Natural killer cell treated with Interleukin-12 subunit alpha and Interleukin-12 subunit beta and Interleukin-15 and Interleukin-18, amount 100 ng/mL, for 72 hours (primary cell): ENCODE measurements at regions not wholly inside any gene's neighbourhood (a gene's known extent, or its start where the extent isn't known, plus 50 kb on each side); places are given as distances from the start of the nearest gene placed in this dataset.

Experiments
- ATAC-seq, 2 donors: fragments of 150-1000 bp; cut with Tn5 transposase in 1 of 2; sonication (Bioruptor Pico), chemical (Tn5 transposase) in 1 of 2; 2 replicates each; pipeline ENCODE4 v1.10.0; 2021
- DNase-seq: peaks from one replicate; pipeline ENCODE4 v3.0.0; 2022; ENCODE audit warnings: low spot score
- H3K27ac Mint-ChIP-seq, 2 donors: 1 replicate in 1 of 2; 2 replicates in 1 of 2; pipeline ENCODE4 v1.8.0; 2022; ENCODE audit warnings: mixed read lengths in 2 of 2, mild to moderate bottlenecking in 1 of 2, moderate library complexity in 1 of 2
- H3K27me3 Mint-ChIP-seq, 2 donors: 1 replicate in 1 of 2; 2 replicates in 1 of 2; pipeline ENCODE4 v1.8.0; 2022; ENCODE audit warnings: mixed read lengths in 2 of 2
- H3K36me3 Mint-ChIP-seq: one replicate; pipeline ENCODE4 v1.8.0; 2022; ENCODE audit warnings: mixed read lengths
- H3K4me1 Mint-ChIP-seq, 2 donors: 1 replicate in 1 of 2; 2 replicates in 1 of 2; pipeline ENCODE4 v1.8.0; 2022; ENCODE audit warnings: low read depth in 2 of 2, mixed read lengths in 2 of 2, mild to moderate bottlenecking in 1 of 2
- H3K4me3 Mint-ChIP-seq: one replicate; pipeline ENCODE4 v1.8.0; 2022; ENCODE audit warnings: mixed read lengths
- H3K9me3 Mint-ChIP-seq: 2 replicates; pipeline ENCODE4 v1.8.0; 2022; ENCODE audit warnings: mixed read lengths

GRCh38 chr18:28863396-28863795 lies 686.5 kb upstream of the CDH2 start:
- no peak overlapping the region for H3K27ac Mint-ChIP-seq
- DNase-seq: no peak
- no peaks in the 10 kb centered on the region for H3K36me3 Mint-ChIP-seq
- peaks cover 4% of the 10 kb centered on the region for H3K9me3 Mint-ChIP-seq
- H3K4me3 Mint-ChIP-seq: no peak overlapping the region
- no peaks in the 10 kb centered on the region for H3K4me1 Mint-ChIP-seq
- ATAC-seq: no peak
- no peaks in the 10 kb centered on the region for H3K27me3 Mint-ChIP-seq

DNA sequence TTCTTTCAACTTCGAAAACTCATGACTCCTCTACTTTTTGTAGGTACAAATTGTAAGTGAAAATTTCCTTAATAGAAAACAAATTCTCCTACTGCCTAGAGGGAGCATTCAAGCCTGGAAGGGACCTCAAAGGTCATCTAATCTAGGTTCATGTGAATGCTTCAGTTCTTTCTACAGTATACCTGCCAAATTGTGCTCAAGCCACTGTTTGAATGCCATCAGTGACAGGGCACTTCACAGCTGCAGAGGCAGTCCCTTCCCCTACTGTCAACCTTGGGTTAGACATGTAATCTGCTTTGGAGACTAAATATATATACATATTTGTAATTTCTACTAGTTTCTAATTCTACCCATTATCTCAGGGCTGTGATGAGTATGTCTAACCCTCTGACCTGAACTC lies 681.3 kb upstream of the CDH2 start:
- DNase-seq: no peak
- Mint-ChIP-seq H3K4me3 (no peak overlapping the region), H3K27ac (no peak overlapping the region), H3K27me3 (no peaks in the 10 kb centered on the region), H3K9me3 (no peaks in the 10 kb centered on the region), H3K36me3 (no peaks in the 10 kb centered on the region), H3K4me1 (no peaks in the 10 kb centered on the region)
- no peak for ATAC-seq

GRCh38 chr18:28855989-28856388 lies 679.1 kb upstream of the CDH2 start:
- no peak overlapping the region for H3K4me3 Mint-ChIP-seq
- H3K4me1 Mint-ChIP-seq: no peaks in the 10 kb centered on the region
- no peak overlapping the region for H3K27ac Mint-ChIP-seq
- H3K36me3 Mint-ChIP-seq: no peaks in the 10 kb centered on the region
- ATAC-seq (no peak), DNase-seq (no peak)
- H3K27me3 Mint-ChIP-seq: no peaks in the 10 kb centered on the region
- H3K9me3 Mint-ChIP-seq: no peaks in the 10 kb centered on the region

DNA sequence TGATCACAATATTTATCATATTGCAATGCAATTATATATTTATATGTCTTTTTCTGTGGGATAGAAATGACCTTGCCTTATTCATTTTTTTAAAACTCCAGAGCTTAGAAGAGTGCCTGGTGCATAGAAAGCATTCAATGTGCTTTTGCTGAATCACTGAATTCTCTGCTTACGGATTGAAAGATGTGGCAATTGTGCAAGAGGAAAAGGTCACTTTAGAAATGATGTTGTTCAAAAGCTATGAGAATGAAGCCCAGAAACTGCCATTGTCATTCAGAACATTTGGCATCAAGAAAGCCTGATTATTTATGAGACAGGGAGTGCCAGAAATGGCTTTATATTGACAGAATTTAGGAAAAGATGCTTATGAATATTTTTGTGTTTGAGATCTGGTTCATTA lies 678.6 kb upstream of the CDH2 start:
- DNase-seq: no peak
- Mint-ChIP-seq H3K4me1 (no peaks in the 10 kb centered on the region), H3K27me3 (no peaks in the 10 kb centered on the region), H3K36me3 (no peaks in the 10 kb centered on the region), H3K4me3 (no peak overlapping the region), H3K27ac (no peak overlapping the region), H3K9me3 (no peaks in the 10 kb centered on the region)
- ATAC-seq: no peak

DNA sequence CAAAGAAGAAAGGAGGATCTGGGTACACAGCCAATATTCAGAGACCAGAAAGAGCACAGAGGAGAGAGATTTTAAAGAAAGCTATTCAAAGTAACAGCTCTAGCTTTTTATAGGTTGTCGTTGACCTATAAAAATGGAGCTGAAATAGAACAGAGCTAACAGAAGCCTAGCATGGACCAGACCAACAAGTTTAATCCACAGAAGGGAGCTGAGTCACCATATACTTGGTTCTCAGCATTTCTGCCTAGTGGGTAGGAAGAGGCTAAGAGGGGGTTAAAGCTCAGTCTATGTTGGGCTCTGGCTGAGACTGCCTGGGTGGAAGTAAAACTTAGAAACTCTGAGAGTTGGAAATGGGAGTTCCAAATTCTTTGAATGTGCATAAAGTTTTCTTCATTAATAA lies 678.0 kb upstream of the CDH2 start:
- no peak overlapping the region for H3K4me3 Mint-ChIP-seq
- ATAC-seq: no peak
- H3K27ac Mint-ChIP-seq: no peak overlapping the region
- DNase-seq: no peak
- H3K27me3 Mint-ChIP-seq: peaks cover 0 to 2% of the 10 kb centered on the region in 2 donors
- H3K36me3 Mint-ChIP-seq: peaks cover 5% of the 10 kb centered on the region
- H3K9me3 Mint-ChIP-seq: peaks cover 4% of the 10 kb centered on the region
- no peaks in the 10 kb centered on the region for H3K4me1 Mint-ChIP-seq

DNA sequence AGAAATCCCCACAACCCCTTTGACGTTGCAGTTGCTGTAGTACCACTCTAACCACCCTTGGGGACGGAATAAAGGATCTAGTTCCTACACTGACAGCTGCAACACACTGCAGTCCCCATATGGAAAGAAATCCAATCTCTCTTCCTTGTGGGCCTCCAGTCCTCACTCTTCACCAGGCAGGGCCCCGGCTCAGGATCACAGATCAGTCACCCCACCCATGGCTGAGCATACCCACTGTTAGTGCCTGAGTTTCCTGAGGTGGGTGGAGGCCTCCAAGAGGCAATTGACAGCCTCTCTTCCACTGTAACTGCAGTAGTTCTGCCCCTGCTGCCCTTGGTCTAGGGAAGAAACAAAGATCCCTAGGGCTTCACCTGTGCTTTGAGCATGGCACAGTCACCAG lies 670.0 kb upstream of the CDH2 start:
- H3K36me3 Mint-ChIP-seq: peaks cover 21% of the 10 kb centered on the region
- no peaks in the 10 kb centered on the region for H3K4me1 Mint-ChIP-seq
- no peak for ATAC-seq
- peaks cover 4% of the 10 kb centered on the region for H3K9me3 Mint-ChIP-seq
- DNase-seq: no peak
- no peak overlapping the region for H3K27ac Mint-ChIP-seq
- no peak overlapping the region for H3K4me3 Mint-ChIP-seq
- peaks cover 0 to 2% of the 10 kb centered on the region in 2 donors for H3K27me3 Mint-ChIP-seq

DNA sequence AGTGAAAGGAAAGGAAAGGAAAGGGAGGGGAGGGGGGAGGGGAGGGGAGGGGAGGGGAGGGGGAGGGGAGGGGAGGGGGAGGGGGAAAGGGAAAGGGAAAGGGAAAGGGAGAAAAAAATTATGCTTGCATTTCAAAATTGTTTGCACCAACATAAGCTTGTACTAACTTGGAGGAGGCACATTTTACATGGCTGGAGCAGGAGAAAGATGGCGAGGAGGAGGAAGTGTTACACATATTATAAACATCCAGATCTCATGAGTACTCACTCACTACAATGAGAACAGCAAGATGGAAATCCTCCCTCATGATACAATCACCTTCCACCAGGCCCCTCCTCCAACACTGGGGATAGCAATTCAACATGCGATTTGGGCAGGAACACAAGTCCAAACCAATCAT lies 660.2 kb upstream of the CDH2 start:
- H3K4me1 Mint-ChIP-seq: no peaks in the 10 kb centered on the region
- no peaks in the 10 kb centered on the region for H3K27me3 Mint-ChIP-seq
- H3K4me3 Mint-ChIP-seq: no peak overlapping the region
- H3K36me3 Mint-ChIP-seq: no peaks in the 10 kb centered on the region
- peaks cover 3% of the 10 kb centered on the region for H3K9me3 Mint-ChIP-seq
- H3K27ac Mint-ChIP-seq: no peak overlapping the region
- ATAC-seq (no peak), DNase-seq (no peak)

DNA sequence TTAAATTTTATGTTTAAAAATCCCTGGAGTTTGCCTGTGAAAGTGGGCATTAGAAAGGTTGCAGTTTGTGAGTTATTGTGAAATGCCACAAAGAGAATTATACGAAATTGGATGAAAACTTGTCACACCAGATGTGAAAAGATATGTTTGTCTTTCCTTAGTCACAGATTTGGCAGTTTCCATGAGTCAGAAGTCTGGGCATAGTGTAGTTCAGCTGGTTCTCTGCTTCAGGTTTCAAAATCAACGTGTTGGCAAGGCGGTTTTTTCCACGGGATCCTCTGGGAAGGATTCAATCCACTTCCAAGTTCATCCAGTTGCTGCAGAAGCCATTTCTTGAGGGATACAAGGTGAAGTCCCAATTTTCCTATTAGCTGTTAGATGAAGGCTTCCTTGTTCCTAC lies 658.0 kb upstream of the CDH2 start:
- no peak overlapping the region for H3K27ac Mint-ChIP-seq
- H3K9me3 Mint-ChIP-seq: peaks cover 3% of the 10 kb centered on the region
- H3K4me1 Mint-ChIP-seq: no peaks in the 10 kb centered on the region
- no peaks in the 10 kb centered on the region for H3K36me3 Mint-ChIP-seq
- H3K27me3 Mint-ChIP-seq: no peaks in the 10 kb centered on the region
- no peak for ATAC-seq
- no peak overlapping the region for H3K4me3 Mint-ChIP-seq
- DNase-seq: no peak

- Mint-ChIP-seq H3K4me1 (no peaks in the 10 kb centered on the region), H3K4me3 (no peak overlapping the region), H3K36me3 (no peaks in the 10 kb centered on the region), H3K27me3 (no peaks in the 10 kb centered on the region), H3K9me3 (no peaks in the 10 kb centered on the region), H3K27ac (no peak overlapping the region)
- ATAC-seq (no peak), DNase-seq (no peak)
These were observed 655.0 kb upstream of the CDH2 start for GRCh38 chr18:28831908-28832307.

DNA sequence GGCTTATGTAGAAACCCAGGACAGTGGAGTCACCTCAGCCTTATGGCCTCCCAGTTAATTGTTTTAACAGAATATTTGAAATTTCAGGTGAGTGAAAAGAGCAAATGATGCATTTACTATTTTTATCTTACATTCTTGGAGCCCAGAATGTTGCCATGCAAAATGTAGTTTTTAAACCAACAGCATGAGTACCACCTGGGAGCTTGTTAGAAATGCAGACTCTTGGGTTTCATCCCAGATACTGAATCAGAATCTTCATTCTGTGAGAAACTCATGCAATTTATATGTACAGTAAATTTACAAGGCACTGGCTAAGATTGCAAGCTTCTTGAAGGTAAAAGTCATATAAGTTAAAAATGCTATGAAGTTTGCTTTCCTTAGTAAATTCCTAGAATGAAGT lies 654.5 kb upstream of the CDH2 start:
- H3K27me3 Mint-ChIP-seq: no peaks in the 10 kb centered on the region
- no peaks in the 10 kb centered on the region for H3K4me1 Mint-ChIP-seq
- H3K36me3 Mint-ChIP-seq: no peaks in the 10 kb centered on the region
- H3K27ac Mint-ChIP-seq: no peak overlapping the region
- no peak overlapping the region for H3K4me3 Mint-ChIP-seq
- H3K9me3 Mint-ChIP-seq: no peaks in the 10 kb centered on the region
- no peak for DNase-seq
- ATAC-seq: no peak

GRCh38 chr18:28826107-28826506 lies 649.2 kb upstream of the CDH2 start:
- Mint-ChIP-seq H3K27ac (no peak overlapping the region), H3K9me3 (peaks cover 8% of the 10 kb centered on the region)

DNA sequence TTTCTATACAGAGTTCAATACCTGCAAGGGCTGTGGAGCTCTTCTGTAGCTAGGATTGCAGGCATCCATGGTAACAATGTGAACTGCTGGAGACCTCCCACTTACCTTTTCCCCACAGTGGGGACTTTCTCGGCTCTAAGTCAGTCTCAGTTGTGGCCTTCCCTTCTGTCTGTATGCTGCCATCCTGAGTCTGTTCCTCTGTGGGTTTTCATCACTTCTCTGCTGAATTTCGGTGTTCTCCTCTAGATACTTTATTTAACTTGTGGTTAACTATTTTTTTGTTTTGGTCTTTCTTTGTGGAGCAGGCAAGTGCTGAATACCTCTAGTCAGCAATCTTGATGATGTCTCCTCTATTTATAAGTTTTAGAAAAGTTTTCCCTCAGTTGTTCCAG lies 647.2 kb upstream of the CDH2 start:
- no peak for DNase-seq
- Mint-ChIP-seq H3K27ac (no peak overlapping the region), H3K4me1 (peaks cover 0 to 2% of the 10 kb centered on the region in 2 donors)

More at GRCh38 chr18:28826107-28826506, 649.2 kb upstream of the CDH2 start:
- Mint-ChIP-seq H3K4me3 (no peak overlapping the region), H3K27me3 (no peaks in the 10 kb centered on the region), H3K36me3 (peaks cover 6% of the 10 kb centered on the region), H3K4me1 (peaks cover 0 to 2% of the 10 kb centered on the region in 2 donors)
- ATAC-seq (no peak), DNase-seq (no peak)

GRCh38 chr18:28823506-28824182 lies 646.7 kb upstream of the CDH2 start:
- ATAC-seq (no peak), DNase-seq (no peak)
- Mint-ChIP-seq H3K27ac (no peak overlapping the region), H3K36me3 (peaks cover 6% of the 10 kb centered on the region), H3K9me3 (peaks cover 11% of the 10 kb centered on the region), H3K4me1 (peaks cover 0 to 2% of the 10 kb centered on the region in 2 donors), H3K4me3 (no peak overlapping the region), H3K27me3 (no peaks in the 10 kb centered on the region)

More for the DNA sequence above, 647.2 kb upstream of the CDH2 start:
- Mint-ChIP-seq H3K27me3 (no peaks in the 10 kb centered on the region), H3K36me3 (peaks cover 6% of the 10 kb centered on the region), H3K4me3 (no peak overlapping the region), H3K9me3 (peaks cover 11% of the 10 kb centered on the region)
- no peak for ATAC-seq

DNA sequence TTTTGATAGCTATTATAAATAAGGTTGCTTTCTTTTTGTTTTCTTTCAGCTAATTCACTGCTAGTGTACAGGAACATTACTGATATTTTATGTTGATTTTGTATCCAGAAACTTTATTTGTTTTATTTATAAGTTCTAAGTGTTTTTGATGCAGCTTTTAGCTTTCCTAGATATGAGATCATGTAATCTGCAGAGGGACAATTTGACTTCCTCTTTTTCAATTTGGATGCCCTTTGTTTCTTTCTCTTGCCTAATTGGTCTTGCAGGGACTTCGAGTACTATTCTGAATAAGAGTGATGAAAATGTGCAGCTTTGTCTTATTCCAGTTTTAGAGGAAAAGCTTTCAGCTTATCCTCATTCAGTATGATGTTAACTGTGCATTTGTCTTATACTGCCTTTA lies 643.4 kb upstream of the CDH2 start:
- H3K4me3 Mint-ChIP-seq: no peak overlapping the region
- DNase-seq (no peak), ATAC-seq (no peak)
- no peak overlapping the region for H3K27ac Mint-ChIP-seq
- peaks cover 0 to 2% of the 10 kb centered on the region in 2 donors for H3K4me1 Mint-ChIP-seq
- no peaks in the 10 kb centered on the region for H3K27me3 Mint-ChIP-seq
- H3K9me3 Mint-ChIP-seq: peaks cover 11% of the 10 kb centered on the region
- peaks cover 6% of the 10 kb centered on the region for H3K36me3 Mint-ChIP-seq

DNA sequence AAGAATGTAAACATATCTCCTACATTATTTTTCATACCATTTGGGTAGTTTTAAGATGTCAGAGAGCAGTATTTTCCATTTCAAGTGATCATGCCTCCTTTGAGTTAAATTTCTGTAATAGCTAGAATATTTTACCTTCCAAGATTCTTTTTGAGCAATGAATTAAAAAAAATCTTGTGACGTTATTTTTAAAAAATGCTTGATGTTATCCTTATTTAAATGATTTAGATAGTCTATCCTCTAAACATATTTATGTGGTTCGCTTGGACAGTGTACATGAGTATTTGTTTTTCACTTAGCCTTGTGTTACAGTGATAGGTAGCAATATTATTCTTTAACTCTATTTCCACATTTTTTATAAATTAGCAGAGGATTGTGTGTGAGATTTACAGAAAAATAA lies 639.2 kb upstream of the CDH2 start:
- H3K9me3 Mint-ChIP-seq: peaks cover 3% of the 10 kb centered on the region
- no peak for DNase-seq
- no peak for ATAC-seq
- H3K27me3 Mint-ChIP-seq: no peaks in the 10 kb centered on the region
- H3K27ac Mint-ChIP-seq: no peak overlapping the region
- no peak overlapping the region for H3K4me3 Mint-ChIP-seq
- no peaks in the 10 kb centered on the region for H3K36me3 Mint-ChIP-seq
- H3K4me1 Mint-ChIP-seq: no peaks in the 10 kb centered on the region
